ENCODE measurements at regions not wholly inside any gene's neighbourhood (a gene's known extent, or its start where the extent isn't known, plus 50 kb on each side); places are given as distances from the start of the nearest gene placed in this dataset.

DNA sequence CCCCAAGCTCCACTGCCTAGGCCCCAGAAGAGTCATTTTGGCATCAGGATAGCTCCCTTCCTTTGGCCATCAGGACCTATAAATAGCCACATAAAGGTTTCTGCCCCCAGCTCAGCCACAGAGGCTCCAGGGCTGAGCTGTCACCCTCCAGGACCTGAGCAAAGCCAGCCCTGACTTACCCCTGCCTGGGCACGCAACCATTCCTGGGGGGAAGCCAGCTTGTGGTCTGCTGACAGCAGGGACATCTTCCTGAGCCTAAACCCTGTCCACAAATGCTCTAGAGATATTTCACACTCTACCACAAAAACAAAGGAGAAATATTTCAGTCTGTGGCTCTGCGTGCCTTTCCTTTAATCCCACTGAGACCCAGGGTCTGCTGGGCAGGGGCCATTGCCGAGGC is 123.7 kb upstream of the CCL2 start:
- TF ChIP-seq, protein P1, sequence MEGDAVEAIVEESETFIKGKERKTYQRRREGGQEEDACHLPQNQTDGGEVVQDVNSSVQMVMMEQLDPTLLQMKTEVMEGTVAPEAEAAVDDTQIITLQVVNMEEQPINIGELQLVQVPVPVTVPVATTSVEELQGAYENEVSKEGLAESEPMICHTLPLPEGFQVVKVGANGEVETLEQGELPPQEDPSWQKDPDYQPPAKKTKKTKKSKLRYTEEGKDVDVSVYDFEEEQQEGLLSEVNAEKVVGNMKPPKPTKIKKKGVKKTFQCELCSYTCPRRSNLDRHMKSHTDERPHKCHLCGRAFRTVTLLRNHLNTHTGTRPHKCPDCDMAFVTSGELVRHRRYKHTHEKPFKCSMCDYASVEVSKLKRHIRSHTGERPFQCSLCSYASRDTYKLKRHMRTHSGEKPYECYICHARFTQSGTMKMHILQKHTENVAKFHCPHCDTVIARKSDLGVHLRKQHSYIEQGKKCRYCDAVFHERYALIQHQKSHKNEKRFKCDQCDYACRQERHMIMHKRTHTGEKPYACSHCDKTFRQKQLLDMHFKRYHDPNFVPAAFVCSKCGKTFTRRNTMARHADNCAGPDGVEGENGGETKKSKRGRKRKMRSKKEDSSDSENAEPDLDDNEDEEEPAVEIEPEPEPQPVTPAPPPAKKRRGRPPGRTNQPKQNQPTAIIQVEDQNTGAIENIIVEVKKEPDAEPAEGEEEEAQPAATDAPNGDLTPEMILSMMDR (IDR thresholded peaks at IDR 0.05): no peak
- TF ChIP-seq POLR2A (IDR thresholded peaks at IDR 0.05): no peak
- no peaks in the 10 kb centered on the region for H3K4me1 ChIP-seq
- H3K27ac ChIP-seq: no peak overlapping the region
- no peaks in the 10 kb centered on the region for H3K36me3 ChIP-seq
- H3K9me3 ChIP-seq: no peaks in the 10 kb centered on the region
- no peak overlapping the region for H3K4me3 ChIP-seq
- no peaks in the 10 kb centered on the region for H3K27me3 ChIP-seq
- no peak for DNase-seq

GRCh38 chr17:34133350-34133749 is 121.7 kb upstream of the CCL2 start:
- no peak overlapping the region for H3K4me3 ChIP-seq
- H3K27ac ChIP-seq: no peak overlapping the region
- H3K36me3 ChIP-seq: no peaks in the 10 kb centered on the region
- TF ChIP-seq, protein P1 (IDR thresholded peaks at IDR 0.05): no peak
- TF ChIP-seq POLR2A (IDR thresholded peaks at IDR 0.05): no peak
- H3K9me3 ChIP-seq: no peaks in the 10 kb centered on the region
- no peaks in the 10 kb centered on the region for H3K27me3 ChIP-seq
- no peaks in the 10 kb centered on the region for H3K4me1 ChIP-seq
- DNase-seq: no peak

- TF ChIP-seq, protein P1 (IDR thresholded peaks at IDR 0.05): no peak
- TF ChIP-seq POLR2A (IDR thresholded peaks at IDR 0.05): no peak
- Histone ChIP-seq H3K27me3 (no peaks in the 10 kb centered on the region), H3K27ac (no peak overlapping the region), H3K9me3 (no peaks in the 10 kb centered on the region), H3K4me1 (no peaks in the 10 kb centered on the region), H3K4me3 (no peak overlapping the region), H3K36me3 (no peaks in the 10 kb centered on the region)
- no peak for DNase-seq
Measured at GRCh38 chr17:34135841-34136240, 119.2 kb upstream of the CCL2 start.

- H3K9me3 ChIP-seq: no peaks in the 10 kb centered on the region
- TF ChIP-seq, protein P1 (IDR thresholded peaks at IDR 0.05): no peak
- no peak for TF ChIP-seq POLR2A (IDR thresholded peaks at IDR 0.05)
- H3K4me3 ChIP-seq: no peak overlapping the region
- no peaks in the 10 kb centered on the region for H3K36me3 ChIP-seq
- no peaks in the 10 kb centered on the region for H3K27me3 ChIP-seq
- H3K4me1 ChIP-seq: no peaks in the 10 kb centered on the region
- no peak overlapping the region for H3K27ac ChIP-seq
- no peak for DNase-seq
Measured at GRCh38 chr17:34140006-34140405, 115.1 kb upstream of the CCL2 start.

DNA sequence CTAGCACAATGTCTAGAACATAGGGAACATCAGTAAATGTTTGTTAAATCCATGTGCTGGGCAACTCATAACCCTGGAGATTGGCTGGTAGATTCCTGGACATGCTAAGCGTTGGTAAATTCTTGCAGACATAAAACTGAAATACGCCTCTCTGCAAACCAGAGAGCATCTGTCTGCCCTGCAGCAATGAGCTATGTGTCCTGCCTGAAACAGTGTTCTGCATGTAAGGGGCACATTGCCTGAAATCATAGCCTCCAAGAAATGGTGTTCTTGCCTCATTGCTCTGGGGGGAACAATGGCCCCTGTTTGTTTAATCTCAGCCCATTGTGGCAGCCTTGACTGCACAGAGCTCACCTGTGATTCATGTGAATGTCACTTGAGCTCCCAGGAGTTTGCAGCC is 113.5 kb upstream of the CCL2 start:
- TF ChIP-seq POLR2A (IDR thresholded peaks at IDR 0.05): no peak
- TF ChIP-seq, protein P1 (IDR thresholded peaks at IDR 0.05): no peak
- no peaks in the 10 kb centered on the region for H3K4me1 ChIP-seq
- no peak for DNase-seq
- no peaks in the 10 kb centered on the region for H3K36me3 ChIP-seq
- H3K9me3 ChIP-seq: no peaks in the 10 kb centered on the region
- no peak overlapping the region for H3K4me3 ChIP-seq
- H3K27ac ChIP-seq: no peak overlapping the region
- H3K27me3 ChIP-seq: no peaks in the 10 kb centered on the region

- Histone ChIP-seq H3K4me1 (no peaks in the 10 kb centered on the region), H3K9me3 (no peaks in the 10 kb centered on the region), H3K27me3 (no peaks in the 10 kb centered on the region), H3K36me3 (no peaks in the 10 kb centered on the region), H3K4me3 (no peak overlapping the region), H3K27ac (no peak overlapping the region)
- DNase-seq: no peak
- TF ChIP-seq, protein P1 (IDR thresholded peaks at IDR 0.05): no peak
- TF ChIP-seq POLR2A (IDR thresholded peaks at IDR 0.05): no peak
Measured at GRCh38 chr17:34143430-34143829, 111.7 kb upstream of the CCL2 start.

Data from Peyer's patch (tissue), 4 donors.